Uterus (tissue), 3 donors: ENCODE measurements at regions not wholly inside any gene's neighbourhood (a gene's known extent, or its start where the extent isn't known, plus 50 kb on each side); places are given as distances from the start of the nearest gene placed in this dataset.

Source experiments
- DNase-seq, 2 donors: peaks; one replicate each; pipeline ENCODE4 v3.0.0-alpha.2; 2019 to 2020
- H3K27ac ChIP-seq, 2 donors: fragments of 200-600 bp; sonication (generic); 1 replicate in 1 of 2; 2 replicates in 1 of 2; pipeline ENCODE4 v1.5.1; 2016 to 2018
- H3K27me3 ChIP-seq, 2 donors: fragments of 200-600 bp; sonication (generic); one replicate each; pipeline ENCODE4 v1.5.1; 2018 to 2019; ENCODE audit warnings: control low read depth in 1 of 2
- H3K36me3 ChIP-seq, 2 donors: fragments of 200-600 bp; sonication (generic); one replicate each; pipeline ENCODE4 v1.5.1; 2019; ENCODE audit warnings: control low read depth in 1 of 2
- H3K4me1 ChIP-seq, 2 donors: fragments of 200-600 bp; sonication (generic); one replicate each; pipeline ENCODE4 v1.5.1; 2018 to 2019; ENCODE audit warnings: control low read depth in 1 of 2
- H3K4me3 ChIP-seq, 2 donors: fragments of 200-600 bp; sonication (generic); 1 replicate in 1 of 2; 2 replicates in 1 of 2; pipeline ENCODE4 v1.5.1; 2018 to 2019; ENCODE audit warnings: mild to moderate bottlenecking in 1 of 2
- H3K9me3 ChIP-seq, 2 donors: fragments of 200-600 bp; sonication (generic); one replicate each; pipeline ENCODE4 v1.5.1; 2019; ENCODE audit warnings: control low read depth in 1 of 2
- POLR2A ChIP-seq, 2 donors: fragments of 450-650 bp; IDR thresholded peaks; one replicate each; pipeline ENCODE4 v1.6.1; 2016; ENCODE audit warnings: antibody characterized with exemption in 2 of 2, mild to moderate bottlenecking in 1 of 2, moderate library complexity in 1 of 2
- intact Hi-C: fragments of 100-400 bp; cut with DNase I; formaldehyde crosslinking; loops from one replicate; pipeline ENCODE4 v1.15.1; 2023; ENCODE audit warnings: low total_unique reads
- TF ChIP-seq, protein P1 (sequence below), 4 experiments: fragments of 200-600 bp in 2 of 4; fragments of 450-650 bp in 2 of 4; sonication (generic) in 2 of 4; IDR thresholded peaks; one replicate each; pipeline ENCODE4 v1.5.1; 2016 to 2019; ENCODE audit warnings: antibody characterized with exemption in 4 of 4, mild to moderate bottlenecking in 2 of 4, moderate library complexity in 1 of 4
- donor health status: DM: yes; HTN: yes; CAD: no.

DNA sequence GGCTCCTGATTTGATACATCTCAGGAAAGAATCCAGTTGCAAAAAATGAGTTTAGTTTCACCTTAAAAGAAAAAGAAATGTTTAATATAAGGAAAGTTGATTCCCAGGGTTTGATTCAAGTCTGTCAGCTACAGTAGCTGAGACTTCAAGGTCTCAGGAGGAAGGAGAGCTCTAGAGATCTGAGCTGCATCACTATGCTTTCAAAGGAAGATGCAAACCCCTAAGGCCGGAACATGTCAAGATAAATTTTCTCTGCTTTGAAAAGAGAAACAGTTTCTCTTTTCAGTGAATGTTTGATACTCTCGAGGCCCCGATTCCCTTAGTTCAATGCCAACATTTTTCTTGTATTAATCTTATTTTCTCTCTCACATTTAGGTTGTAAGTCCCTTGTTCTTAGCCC lies 128.6 kb downstream of the RGPD3 start:
- no peak overlapping the region for H3K4me3 ChIP-seq
- DNase-seq, result no peak
- intact Hi-C loops, result no loop called here
- no peaks in the 10 kb centered on the region for H3K9me3 ChIP-seq
- H3K27me3 ChIP-seq, result no peaks in the 10 kb centered on the region
- no peak for TF ChIP-seq POLR2A (IDR thresholded peaks at IDR 0.05)
- TF ChIP-seq, protein P1, sequence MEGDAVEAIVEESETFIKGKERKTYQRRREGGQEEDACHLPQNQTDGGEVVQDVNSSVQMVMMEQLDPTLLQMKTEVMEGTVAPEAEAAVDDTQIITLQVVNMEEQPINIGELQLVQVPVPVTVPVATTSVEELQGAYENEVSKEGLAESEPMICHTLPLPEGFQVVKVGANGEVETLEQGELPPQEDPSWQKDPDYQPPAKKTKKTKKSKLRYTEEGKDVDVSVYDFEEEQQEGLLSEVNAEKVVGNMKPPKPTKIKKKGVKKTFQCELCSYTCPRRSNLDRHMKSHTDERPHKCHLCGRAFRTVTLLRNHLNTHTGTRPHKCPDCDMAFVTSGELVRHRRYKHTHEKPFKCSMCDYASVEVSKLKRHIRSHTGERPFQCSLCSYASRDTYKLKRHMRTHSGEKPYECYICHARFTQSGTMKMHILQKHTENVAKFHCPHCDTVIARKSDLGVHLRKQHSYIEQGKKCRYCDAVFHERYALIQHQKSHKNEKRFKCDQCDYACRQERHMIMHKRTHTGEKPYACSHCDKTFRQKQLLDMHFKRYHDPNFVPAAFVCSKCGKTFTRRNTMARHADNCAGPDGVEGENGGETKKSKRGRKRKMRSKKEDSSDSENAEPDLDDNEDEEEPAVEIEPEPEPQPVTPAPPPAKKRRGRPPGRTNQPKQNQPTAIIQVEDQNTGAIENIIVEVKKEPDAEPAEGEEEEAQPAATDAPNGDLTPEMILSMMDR (IDR thresholded peaks at IDR 0.05), result no peak
- no peak overlapping the region for H3K27ac ChIP-seq
- H3K4me1 ChIP-seq, result no peaks in the 10 kb centered on the region
- H3K36me3 ChIP-seq, result no peaks in the 10 kb centered on the region

DNA sequence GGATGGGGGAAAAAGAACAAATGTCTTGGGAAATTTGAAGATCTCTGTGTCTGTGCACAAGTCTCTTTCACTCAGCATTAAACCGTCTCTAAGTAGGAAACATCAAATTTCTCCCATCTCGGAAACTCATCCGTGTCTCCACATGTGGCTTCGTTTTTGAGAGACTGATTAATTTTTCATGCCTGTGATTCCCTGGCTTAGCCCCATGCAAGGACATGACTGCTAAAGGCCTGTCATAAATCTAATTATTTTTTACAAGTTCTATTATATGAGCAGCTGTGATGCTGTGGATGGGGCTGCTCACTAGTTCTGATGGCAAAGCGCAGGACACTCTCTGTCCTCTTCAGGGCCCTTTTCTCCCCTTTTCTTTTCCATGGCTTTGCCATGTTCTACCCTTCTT lies 129.1 kb downstream of the RGPD3 start:
- TF ChIP-seq POLR2A (IDR thresholded peaks at IDR 0.05), result no peak
- TF ChIP-seq, protein P1 (IDR thresholded peaks at IDR 0.05), result no peak
- Histone ChIP-seq H3K4me3 (no peak overlapping the region), H3K27me3 (no peaks in the 10 kb centered on the region), H3K27ac (no peak overlapping the region), H3K36me3 (no peaks in the 10 kb centered on the region), H3K4me1 (no peaks in the 10 kb centered on the region), H3K9me3 (no peaks in the 10 kb centered on the region)
- intact Hi-C loops, result no loop called here
- no peak for DNase-seq

DNA sequence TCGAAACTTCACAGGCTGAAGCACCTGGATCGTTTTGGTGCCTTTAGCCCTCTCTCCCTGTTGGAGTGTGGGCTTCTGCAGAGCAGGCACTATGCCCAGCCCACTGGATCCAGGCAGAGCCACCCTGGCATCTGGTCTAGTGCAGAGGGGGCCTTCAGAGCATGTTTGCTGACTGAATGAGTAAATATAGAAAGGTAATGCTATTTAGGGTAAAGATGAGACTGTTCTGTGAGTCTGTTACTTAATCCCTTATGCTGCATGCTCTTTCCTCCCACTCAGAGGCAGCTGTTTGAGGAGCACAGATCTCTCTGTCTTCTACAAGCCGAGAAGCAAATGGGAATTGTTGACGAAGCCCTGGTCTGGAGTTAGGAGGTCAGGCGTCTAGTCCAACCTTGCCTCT lies 130.2 kb downstream of the RGPD3 start:
- Histone ChIP-seq H3K4me1 (no peaks in the 10 kb centered on the region), H3K36me3 (no peaks in the 10 kb centered on the region), H3K4me3 (no peak overlapping the region), H3K27me3 (no peaks in the 10 kb centered on the region), H3K27ac (no peak overlapping the region), H3K9me3 (no peaks in the 10 kb centered on the region)
- TF ChIP-seq, protein P1 (IDR thresholded peaks at IDR 0.05), result no peak
- TF ChIP-seq POLR2A (IDR thresholded peaks at IDR 0.05), result no peak
- no peak for DNase-seq
- intact Hi-C loops, result no loop called here

DNA sequence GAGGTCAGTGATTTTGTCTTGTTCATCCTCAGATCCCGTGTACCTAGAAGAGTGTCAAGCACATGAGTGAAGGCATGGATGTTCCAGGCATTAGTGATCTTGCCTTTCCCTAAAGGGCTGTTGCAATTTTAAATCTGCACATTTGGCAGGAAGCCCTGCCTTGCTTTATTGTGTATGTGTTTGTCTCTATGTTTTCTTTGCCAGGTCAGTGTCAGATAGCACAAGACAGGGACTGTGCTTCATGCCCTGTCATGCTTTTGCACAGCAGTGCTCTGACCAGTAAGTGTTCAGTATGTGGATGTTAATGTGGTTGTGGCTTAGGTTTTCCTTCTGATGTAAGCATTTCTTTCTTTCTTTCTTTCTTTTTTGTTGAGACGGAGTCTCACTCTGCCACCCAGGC lies 131.5 kb downstream of the RGPD3 start:
- intact Hi-C loops, result no loop called here
- TF ChIP-seq, protein P1 (IDR thresholded peaks at IDR 0.05), result no peak
- no peak for TF ChIP-seq POLR2A (IDR thresholded peaks at IDR 0.05)
- no peaks in the 10 kb centered on the region for H3K9me3 ChIP-seq

DNA sequence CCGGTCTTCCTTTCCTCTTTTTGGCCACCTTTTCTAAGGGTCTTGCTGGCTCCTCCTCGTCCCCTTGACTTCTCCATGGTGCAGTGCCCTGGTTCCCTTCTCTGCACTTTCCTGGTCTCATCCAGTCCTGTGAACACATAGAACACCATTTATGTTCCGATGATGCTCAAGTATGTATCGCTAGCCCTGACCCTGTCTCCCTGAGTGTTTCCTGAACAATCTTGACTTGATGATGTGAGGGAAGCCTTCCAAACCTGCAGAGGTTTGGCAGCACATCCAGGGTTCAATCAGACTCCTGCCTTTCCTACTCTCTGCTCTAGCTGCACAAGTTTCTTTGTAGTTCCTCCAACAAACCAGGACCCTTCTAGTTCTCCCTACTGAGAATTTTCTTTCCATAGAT lies 132.1 kb downstream of the RGPD3 start:
- H3K27ac ChIP-seq, result no peak overlapping the region
- DNase-seq, result no peak
- TF ChIP-seq, protein P1 (IDR thresholded peaks at IDR 0.05), result no peak
- no peak for TF ChIP-seq POLR2A (IDR thresholded peaks at IDR 0.05)
- intact Hi-C loops, result no loop called here
- no peak overlapping the region for H3K4me3 ChIP-seq
- no peaks in the 10 kb centered on the region for H3K9me3 ChIP-seq
- H3K27me3 ChIP-seq, result no peaks in the 10 kb centered on the region
- H3K4me1 ChIP-seq, result no peaks in the 10 kb centered on the region
- no peaks in the 10 kb centered on the region for H3K36me3 ChIP-seq

More for the DNA sequence above, 131.5 kb downstream of the RGPD3 start:
- H3K36me3 ChIP-seq, result no peaks in the 10 kb centered on the region
- no peak for DNase-seq
- no peaks in the 10 kb centered on the region for H3K4me1 ChIP-seq
- H3K27me3 ChIP-seq, result no peaks in the 10 kb centered on the region
- no peak overlapping the region for H3K4me3 ChIP-seq
- no peak overlapping the region for H3K27ac ChIP-seq
